HG03135 (cell line): ENCODE measurements at regions not wholly inside any gene's neighbourhood (a gene's known extent, or its start where the extent isn't known, plus 50 kb on each side); places are given as distances from the start of the nearest gene placed in this dataset.

Source experiments
- ATAC-seq: cut with Tn5 transposase; IDR thresholded peaks from one replicate; pipeline ENCODE4 v1.9.1; 2021; ENCODE audit warnings: mild to moderate bottlenecking, moderate library complexity; ENCODE audit not compliant: unreplicated experiment

DNA sequence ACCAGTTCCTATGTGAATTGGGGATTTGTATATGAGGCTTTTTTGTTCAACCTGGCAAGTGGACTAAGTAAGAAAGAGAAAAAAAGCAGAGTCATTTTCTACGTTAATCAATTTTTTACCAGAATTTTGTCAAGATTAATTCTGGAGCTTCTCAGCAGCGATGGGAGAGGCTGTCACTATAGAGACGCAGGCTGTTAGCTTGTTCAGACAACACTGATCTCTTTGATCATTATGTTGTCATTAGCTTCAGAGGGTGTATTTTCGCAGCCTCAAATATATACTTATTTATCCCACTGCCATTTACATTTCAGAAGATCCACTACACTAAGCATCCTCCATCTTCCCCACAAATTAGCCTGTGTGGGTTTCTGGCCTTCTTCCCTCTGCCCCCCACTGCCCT lies 196.7 kb upstream of the PFKP start:
- no peak for ATAC-seq

DNA sequence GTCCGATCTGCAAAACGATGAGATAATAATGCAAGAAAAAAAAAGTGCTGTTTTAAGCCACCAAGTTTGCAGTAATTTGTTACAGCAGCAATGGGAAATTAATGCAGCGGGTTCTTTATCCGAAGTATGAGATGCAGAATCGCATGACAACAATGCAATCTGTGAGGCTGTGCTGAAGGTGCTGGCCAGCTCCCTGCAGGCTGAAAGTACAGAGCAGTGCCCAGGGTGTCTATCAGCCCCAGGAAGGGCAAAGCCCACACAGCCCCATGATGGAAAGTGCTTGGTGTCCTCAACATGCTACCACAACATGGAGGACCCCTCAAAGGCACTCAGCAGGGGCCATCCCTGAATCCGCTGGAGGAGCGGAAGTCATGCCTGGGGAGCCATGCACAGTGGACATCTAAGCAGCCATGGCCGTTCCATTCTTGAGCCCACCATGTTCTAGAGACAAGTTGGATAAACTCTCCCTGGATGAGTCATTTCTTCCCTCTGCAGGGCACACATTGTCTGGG lies 199.5 kb upstream of the PFKP start:
- ATAC-seq: no peak

DNA sequence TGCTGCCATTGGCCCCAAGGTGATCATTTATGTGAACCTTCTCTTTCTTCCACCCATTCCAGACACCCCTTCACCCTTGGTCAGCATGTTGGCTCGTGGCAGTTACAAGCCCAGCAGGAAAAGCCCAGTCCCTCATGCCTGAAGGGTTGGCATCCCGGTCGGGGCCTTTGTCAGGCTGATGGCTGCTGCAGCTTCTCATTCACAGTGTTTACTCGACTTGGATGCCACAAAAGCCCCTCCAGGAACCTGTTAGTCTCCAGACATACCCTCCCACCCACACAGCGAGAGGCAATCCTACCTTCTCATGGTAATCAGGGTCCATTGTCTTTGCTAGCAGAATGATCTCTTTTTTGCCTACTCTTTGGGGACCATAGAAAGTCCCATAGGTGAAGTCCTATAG lies 200.8 kb upstream of the PFKP start:
- no peak for ATAC-seq

DNA sequence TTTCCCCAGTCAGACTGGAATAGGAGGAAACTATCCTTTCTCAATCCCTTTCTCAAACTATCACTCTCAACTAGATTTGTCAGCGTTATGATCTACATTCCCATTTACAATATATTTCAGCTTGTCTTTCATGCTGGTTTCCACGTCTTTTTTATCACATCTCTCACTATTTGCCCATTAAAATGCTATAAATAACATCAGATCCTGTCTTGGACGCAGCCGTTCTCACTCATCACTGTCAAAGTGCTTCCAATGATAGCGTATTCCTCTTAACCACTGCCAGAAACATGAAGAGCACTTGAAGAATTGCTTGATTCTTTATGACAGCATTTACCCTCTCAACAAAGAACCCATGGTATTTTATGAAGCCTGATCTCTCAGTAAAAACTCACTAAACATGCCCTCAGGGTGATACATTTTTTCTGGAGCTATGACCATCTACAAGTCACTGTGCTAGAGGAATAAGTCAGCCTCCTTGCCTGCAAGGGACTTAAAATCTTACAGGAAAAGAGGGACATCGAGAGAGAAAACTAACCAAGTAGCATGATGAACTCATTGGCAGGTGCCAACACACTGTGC lies 205.6 kb upstream of the PFKP start:
- ATAC-seq: no peak

DNA sequence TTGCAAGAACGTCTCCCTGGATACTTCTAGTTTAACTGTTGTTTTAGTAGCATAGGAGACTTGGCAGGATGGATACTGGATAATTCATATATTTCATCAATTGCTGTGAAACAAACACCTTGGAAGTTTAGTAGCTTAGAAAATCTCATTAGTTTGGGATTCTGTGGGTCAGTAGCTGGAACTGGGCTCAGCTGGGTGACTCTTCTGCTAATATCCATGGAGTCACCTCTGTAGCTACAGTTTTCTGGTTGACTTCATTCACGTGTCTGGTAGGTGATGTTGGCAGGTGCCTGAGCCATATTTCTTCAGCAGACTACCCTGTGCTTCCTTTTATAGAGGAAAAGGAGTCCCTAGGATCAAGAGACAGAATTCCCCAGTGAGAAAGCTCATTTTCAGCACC lies 208.9 kb upstream of the PFKP start:
- ATAC-seq: no peak

DNA sequence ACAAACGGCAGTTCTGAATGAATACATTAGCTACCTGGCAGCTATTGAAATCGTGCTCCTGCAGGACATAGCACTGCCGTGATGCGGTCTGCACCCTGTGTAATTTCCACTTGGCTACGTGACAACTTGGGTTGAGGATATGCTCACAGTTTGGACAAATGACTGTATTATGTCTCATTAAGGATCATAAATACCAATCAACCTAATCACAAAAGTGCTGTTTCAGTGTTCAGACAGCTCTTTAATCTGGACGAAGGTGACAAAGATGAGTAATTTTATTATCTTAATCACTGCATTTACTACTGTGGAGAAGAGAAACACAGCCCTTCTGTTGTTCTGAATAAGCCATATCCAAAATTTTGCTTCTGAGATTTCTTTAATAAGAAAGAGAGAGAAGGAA lies 210.8 kb upstream of the PFKP start:
- ATAC-seq: no peak

DNA sequence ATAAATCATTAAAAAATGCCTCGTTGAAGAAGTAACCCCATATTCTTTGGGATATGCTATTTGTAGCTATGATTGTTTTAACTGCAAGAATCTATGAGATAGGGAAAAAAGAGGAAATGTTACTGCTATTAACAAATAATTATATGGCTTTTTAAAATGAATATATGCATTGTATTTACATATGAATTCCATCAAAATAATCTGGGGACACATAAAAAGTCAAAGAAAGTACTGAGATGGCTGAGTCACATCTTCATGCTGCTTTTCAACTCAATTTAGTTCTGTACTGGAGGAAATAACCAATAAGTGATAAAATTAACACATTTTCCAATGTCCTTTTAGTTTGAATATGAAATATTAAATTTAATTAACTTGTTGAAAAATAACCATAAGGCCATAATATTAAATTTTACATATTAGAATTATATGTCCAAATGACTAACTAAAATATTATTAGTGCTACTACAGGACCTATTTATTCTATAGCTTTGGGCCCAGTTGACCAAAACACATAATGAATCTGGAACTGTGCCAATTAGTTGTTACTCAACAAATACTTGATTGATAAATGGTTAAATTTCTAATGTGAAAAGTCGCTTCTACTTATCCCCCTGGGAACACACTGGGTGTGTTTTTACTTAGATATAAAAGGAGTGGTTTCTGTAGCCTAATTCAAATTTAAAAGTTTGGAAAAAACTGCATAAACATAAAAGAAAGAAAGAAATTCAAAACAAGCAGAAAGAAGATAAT lies 214.6 kb upstream of the PFKP start:
- ATAC-seq: no peak

DNA sequence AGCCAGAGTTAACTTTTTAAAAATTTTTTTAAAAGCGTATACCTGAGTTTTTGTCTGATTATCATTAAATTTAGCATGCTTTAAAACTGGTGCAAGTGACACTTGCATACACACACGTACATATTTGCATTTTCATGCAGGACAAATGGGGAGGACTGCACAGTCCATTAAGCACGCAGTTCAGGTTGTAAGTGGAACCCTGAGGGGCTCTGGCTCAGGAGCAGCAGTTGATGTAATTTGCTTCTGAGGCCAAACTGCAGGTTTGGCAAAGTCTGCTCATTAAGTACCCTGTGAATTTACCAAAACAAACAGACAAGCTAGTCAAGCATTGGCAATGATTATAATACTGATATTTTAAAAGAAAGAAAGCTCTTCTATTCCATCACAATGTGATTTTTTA lies 215.8 kb upstream of the PFKP start:
- no peak for ATAC-seq

DNA sequence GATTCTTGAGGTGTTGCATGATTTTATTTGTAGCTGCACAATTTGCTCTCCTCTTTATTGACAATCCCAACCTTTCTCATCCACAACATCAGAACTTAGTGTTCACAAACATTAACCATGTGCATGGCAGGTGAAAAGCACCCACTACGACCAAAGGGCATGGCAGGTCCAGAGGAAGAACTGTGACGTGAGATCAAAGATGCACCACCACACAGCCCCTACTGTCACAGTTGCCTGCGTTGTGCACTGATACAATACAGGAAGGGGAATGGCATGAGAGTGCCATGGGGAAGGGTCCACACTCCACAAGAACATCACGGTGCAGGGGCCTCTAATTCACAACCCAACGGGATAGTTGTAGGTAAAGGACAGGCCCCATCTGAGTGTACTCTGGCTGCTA lies 217.1 kb upstream of the PFKP start:
- ATAC-seq: no peak

DNA sequence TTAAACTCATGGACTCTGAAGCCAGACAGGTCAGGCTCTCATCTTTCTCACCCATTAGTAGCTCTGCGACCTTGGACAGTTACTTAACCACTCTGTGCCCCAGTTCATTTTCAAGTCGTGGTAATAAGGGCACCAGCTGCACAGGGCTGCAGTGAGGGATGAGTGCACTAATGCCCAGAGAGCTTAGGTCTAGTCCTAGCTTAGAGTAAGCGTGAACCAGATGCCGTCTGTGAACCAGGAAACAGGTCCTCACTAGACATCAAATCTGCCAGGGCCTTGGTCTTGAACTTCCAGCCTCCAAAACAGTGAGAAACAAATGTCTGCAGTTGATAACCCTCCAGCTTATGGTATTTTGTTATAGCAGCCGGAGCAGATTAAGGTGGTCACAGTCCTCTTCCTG lies 222.4 kb upstream of the PFKP start:
- ATAC-seq: no peak

DNA sequence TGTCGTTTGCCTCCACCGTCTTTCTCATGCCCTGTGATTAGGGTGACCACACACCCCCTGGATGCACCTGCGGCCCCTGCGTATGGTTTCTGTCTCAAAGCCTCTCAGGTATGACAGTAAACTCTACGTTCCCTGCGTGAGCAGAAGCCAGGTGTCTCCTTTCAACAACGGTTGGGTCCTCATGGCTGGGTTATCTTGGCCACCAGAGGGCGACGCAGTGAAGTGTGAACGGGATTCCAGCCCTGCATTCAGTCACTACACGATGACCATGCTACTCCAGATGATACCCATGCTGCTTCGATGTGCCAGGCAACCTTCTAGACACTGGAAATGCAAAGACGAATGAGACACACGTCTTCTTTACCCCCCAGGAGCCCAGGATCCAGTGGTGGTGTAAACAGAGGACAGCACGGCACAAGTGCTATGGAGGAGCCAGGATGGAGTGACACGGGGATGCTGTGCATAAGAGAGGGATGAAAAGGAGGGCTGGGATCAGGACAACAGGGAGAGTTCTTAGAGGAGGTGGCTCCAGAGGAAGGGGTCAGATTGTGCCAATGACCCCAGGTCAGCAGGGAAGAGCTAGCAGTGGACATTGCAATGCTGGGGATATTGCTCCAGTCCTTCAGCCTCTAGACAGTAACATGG lies 228.1 kb upstream of the PFKP start:
- no peak for ATAC-seq

DNA sequence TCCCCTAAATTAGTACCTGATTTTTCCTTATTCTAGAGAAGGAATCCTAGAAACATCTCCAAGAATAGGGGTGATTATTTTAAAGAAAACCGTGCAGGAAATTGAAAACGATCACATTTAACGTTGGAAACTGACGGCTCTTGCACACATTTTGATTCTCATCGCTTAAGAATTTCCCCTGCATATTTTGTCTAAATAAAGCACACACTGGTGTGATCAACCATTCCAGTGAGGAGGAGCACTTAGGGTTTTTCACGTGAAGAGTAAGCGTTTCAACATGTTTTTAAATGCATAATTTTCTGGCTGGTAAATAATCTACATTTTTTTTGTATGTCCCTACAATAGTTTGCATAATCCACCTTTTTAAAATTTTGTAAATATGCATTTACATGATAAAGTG lies 229.7 kb upstream of the PFKP start:
- no peak for ATAC-seq

DNA sequence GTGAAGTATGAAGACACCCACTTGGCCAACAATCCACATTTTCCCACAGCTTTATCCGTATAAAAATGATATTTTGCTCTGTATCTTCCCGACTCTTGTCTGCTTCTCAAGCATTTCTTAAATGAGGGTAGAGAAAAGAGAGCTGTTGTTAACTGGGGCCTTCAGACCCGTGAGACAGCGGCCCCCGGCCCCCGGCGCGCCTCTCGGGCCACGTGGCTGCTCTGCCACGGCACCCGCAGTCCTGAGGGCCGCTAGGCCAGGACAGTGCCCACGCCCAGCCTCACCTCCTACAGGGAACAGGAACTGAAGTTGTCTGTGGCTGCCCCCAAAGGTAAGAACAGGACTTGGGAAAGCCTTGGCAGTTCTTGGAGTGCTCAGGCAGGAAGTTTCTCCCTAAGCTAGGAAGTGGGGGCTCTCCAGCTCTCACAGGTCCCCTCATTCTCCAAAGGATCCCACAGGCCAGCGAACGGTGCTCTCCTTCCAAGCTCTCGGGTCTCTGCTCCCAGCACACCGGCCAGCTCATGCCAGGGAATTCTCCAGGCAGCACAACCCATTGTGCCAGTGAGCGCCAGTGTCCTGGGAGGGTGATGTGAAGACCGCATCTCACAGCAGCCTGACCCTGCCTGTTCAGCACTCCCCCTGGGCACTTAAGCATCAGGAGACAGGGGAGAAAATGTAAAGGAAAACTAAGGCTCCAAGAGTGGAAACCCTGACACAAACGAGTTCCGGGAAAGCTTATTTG lies 230.3 kb upstream of the PFKP start:
- no peak for ATAC-seq

DNA sequence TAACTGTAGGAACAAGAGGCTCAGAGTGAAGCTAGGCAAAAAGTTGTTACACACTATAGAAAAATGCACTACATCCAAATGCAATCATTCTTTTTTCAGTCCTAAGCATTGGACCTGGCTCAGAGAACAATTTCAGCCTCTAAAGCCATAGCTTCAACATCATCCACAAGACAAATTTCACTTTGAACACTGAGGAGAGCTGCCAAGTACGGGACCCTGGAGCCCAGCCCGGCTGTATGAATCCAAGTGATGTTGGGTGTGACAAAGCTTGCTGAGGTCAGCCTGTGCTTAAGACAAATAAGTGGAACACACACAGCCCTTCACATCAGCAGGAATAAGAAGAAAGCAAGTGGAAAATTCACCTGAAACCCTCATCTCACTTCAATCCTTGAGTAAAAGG lies 233.1 kb upstream of the PFKP start:
- no peak for ATAC-seq

DNA sequence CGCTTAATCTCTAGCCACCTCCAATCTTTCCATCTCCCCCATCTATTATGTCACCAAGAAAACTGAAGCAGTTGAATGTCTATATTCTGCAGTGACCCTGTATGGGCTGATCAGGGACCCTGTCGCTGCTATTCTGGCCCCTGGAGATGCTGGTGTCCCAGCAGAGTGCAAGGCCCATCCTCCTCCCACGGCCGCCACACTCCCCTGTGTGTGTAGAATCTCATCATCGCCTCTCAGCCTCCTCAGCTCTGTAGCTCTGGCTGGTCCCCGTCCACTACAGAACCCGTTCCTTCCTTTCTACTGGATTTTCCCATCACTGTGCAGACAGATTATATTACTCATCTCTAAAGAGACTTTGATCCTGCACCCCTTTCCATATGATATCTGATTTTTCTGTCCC lies 235.8 kb upstream of the PFKP start:
- no peak for ATAC-seq

DNA sequence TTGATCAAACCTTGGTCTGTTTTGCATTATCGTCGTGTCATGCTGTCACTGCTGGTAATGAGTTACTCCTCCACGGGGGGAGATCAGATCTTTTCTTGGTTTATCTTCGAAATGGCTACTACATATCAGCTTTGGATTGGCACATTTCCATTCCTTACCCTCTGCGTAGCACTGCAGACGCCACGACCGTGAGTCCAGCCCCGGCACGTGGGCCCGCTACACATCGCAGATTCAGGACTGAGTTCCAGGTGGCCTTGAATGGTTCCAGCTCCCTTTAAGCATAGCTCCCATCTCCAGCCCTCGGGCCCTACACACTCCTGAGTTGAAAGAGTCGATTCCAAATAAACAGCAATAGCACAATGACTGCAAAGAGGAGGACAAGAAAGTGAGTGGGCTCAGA lies 238.6 kb upstream of the PFKP start:
- no peak for ATAC-seq

DNA sequence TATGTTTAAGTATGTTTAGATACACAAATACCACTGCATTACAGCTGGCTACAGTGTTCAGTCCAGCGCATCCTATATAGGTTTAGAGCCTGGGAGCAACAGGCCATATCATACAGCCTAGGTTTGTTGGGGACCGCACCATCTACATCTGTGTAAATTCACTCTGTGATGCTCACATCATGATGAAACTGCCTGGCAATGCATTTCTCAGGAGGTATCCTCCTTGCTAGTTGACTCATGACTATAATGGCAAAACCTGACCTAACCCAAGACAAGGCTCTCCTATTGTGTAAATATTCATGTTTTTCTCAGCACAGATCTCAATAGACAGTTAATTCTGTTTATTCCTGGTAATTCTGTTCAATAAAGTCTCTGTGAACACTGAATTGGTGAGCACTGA lies 240.7 kb upstream of the PFKP start:
- ATAC-seq: no peak

DNA sequence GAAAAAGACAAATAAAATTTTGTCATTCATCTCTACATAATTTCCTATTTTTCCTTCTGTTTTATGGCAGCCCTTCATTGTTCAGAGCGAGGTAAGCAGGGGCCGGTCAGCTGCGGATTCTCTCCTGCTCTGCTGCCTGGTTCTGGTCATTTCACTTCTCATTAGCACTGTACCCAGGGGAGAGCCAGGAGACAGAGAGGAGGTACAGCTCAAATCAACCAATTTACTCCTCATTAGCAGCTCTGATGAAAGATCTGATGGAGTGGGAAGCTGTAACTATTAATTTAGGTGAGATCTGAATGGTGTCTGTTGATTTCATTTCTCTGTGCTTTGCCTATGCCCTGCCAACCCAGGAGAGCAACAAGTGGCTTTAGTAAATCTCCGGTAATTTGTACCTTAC lies 241.5 kb upstream of the PFKP start:
- no peak for ATAC-seq

DNA sequence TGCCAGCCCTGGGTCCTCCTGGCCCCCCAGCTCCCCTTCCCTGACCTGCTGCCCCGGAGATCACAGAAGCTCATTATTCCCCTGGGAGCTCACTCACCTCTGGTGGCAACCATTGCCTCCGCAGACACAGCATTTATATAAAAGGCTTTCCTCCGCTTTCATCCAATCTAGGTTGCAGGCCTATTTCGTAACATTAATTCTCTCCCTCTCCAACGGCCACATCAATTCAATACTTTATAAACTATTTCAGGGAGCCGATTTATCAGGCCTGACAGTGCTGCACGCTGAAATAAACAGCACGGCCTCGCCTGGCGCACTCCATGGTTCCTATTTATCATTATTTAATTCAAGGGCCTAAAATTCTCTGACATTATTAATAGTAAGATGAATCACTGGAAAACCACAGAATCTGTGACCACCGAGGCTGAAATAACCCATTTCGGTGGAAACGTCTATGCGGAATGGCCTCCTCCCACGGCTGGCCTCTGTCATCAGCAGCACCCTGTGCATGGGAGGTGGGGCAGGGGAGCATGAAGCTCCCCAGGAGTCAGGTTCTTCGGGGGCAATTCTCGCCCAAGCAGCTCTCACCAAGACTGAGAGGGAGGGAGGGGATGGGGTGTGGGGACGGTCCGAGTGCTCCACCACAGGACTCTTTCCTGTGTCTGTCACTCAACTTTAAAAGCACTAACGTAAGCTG lies 249.3 kb upstream of the PFKP start:
- no peak for ATAC-seq

DNA sequence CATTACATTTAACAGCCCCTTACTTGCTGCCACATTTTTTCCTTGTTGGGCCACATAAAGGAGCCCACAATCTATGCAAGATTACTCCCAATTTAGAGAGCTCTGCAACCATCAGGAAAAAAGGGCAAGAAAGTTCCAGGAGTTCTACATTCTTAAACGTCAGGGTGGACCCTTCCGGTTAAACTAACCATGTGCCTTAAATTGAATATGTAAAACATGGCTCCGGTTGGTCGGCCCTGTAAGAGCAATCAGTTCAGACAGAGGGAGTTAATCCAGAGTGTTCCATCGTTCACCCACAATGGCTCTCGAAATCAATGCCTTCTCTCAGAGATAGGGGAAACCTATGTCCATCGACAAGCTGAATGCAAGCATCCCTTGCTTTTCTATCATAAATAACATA lies 253.7 kb upstream of the PFKP start:
- no peak for ATAC-seq

DNA sequence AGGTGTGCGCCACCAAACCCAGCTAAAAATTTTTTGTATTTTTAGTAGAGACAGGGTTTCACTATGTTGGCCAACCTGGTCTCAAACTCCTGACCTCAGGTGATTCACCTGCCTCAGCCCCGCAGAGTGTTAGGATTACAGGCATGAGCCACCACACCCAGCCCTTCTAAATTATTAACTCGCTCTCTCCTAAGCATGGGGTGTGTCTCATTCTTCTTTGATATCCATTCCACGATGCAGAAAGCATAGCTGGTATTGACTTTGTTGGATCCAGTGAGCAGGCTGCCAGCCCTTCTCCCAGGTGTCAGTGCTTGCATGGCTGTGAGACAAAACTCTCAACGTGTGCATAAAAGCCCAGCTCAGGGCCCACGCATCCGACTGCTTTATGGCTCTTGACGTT lies 254.1 kb upstream of the PFKP start:
- ATAC-seq: no peak
